ENCODE measurements at regions not wholly inside any gene's neighbourhood (a gene's known extent, or its start where the extent isn't known, plus 50 kb on each side); places are given as distances from the start of the nearest gene placed in this dataset.

DNA sequence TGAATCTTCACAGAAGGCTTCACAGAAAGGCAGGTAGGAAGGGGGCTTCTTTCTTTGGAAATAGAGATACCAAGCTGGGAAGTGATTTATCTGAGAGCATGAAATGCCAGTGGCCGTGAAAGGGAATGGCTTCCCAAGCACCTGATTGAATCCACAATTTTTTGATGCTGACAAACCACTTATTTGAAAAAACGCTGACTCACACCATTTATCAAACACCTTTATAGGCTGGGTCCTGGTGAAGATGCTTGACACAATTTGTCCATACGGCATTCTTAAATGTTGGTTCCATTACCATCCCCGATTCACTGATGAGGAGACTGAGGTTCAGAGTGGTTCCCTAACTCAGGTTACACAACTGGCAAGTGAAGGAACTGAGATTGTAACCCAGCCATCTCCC is 64.1 kb upstream of the POMGNT2 start:
- TF ChIP-seq ARNTL (CRISPR knock-in tag; IDR thresholded peaks at IDR 0.05; ENCODE audit: borderline replicate concordance, low read depth): no peak
- TF ChIP-seq ZC3H10 (CRISPR knock-in tag; IDR thresholded peaks at IDR 0.05): no peak
- TF ChIP-seq TOX (CRISPR knock-in tag; IDR thresholded peaks at IDR 0.05; ENCODE audit: borderline replicate concordance): no peak
- TF ChIP-seq TCF4 (CRISPR knock-in tag; IDR thresholded peaks at IDR 0.05; ENCODE audit: borderline replicate concordance): no peak
- TF ChIP-seq ZNF70 (CRISPR knock-in tag; IDR thresholded peaks at IDR 0.05): no peak
- no peak for TF ChIP-seq BACH2 (CRISPR knock-in tag; IDR thresholded peaks at IDR 0.05; ENCODE audit: borderline replicate concordance)
- TF ChIP-seq PATZ1 (CRISPR knock-in tag; IDR thresholded peaks at IDR 0.05; ENCODE audit: borderline replicate concordance): no peak
- no peak for TF ChIP-seq GLIS3 (CRISPR knock-in tag; IDR thresholded peaks at IDR 0.05)
- TF ChIP-seq CSDC2 (CRISPR knock-in tag; IDR thresholded peaks at IDR 0.05): no peak
- no peak for ATAC-seq

DNA sequence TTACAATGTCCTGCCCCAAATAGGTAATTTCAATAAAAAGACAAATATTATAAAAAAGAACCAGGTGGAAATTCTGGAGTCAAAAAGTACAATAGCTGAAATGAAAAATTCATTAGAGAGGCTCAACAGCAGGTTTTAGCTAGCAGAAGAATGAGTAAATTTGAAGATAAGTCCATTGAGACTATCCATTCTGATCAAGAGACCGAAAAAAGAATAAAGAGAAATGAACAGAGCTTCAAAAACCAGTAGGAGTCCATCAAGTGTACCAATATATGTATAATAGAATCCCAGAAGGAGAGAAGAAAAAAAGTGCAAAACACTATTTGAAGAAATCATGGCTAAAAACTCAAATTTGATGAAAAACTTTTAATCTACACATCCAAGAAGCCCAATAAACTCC is 60.5 kb upstream of the POMGNT2 start:
- ATAC-seq: no peak
- no peak for TF ChIP-seq PATZ1 (CRISPR knock-in tag; IDR thresholded peaks at IDR 0.05; ENCODE audit: borderline replicate concordance)
- no peak for TF ChIP-seq CREB5 (CRISPR knock-in tag; IDR thresholded peaks at IDR 0.05; ENCODE audit: low read depth)
- no peak for TF ChIP-seq RARB (CRISPR knock-in tag; IDR thresholded peaks at IDR 0.05)
- no peak for TF ChIP-seq TSHZ2 (CRISPR knock-in tag; IDR thresholded peaks at IDR 0.05)
- TF ChIP-seq ZNF565 (CRISPR knock-in tag; conservative IDR thresholded peaks at IDR 0.05; ENCODE audit: low read depth): no peak
- TF ChIP-seq, protein P1, sequence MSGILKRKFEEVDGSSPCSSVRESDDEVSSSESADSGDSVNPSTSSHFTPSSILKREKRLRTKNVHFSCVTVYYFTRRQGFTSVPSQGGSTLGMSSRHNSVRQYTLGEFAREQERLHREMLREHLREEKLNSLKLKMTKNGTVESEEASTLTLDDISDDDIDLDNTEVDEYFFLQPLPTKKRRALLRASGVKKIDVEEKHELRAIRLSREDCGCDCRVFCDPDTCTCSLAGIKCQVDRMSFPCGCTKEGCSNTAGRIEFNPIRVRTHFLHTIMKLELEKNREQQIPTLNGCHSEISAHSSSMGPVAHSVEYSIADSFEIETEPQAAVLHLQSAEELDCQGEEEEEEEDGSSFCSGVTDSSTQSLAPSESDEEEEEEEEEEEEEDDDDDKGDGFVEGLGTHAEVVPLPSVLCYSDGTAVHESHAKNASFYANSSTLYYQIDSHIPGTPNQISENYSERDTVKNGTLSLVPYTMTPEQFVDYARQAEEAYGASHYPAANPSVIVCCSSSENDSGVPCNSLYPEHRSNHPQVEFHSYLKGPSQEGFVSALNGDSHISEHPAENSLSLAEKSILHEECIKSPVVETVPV (CRISPR knock-in tag; IDR thresholded peaks at IDR 0.05): no peak
- TF ChIP-seq ISL1 (CRISPR knock-in tag; IDR thresholded peaks at IDR 0.05): no peak
- TF ChIP-seq GLIS3 (CRISPR knock-in tag; IDR thresholded peaks at IDR 0.05): no peak
- no peak for TF ChIP-seq ARNTL (CRISPR knock-in tag; IDR thresholded peaks at IDR 0.05; ENCODE audit: borderline replicate concordance, low read depth)
- no peak for TF ChIP-seq ZC3H10 (CRISPR knock-in tag; IDR thresholded peaks at IDR 0.05)

GRCh38 chr3:43165786-43166185 is 59.9 kb upstream of the POMGNT2 start:
- ATAC-seq: no peak
- TF ChIP-seq ISL1 (CRISPR knock-in tag; IDR thresholded peaks at IDR 0.05) (no peak), TCF4 (CRISPR knock-in tag; IDR thresholded peaks at IDR 0.05; ENCODE audit: borderline replicate concordance) (no peak), SNAI2 (CRISPR knock-in tag; IDR thresholded peaks at IDR 0.05) (no peak), ZNF8 (CRISPR knock-in tag; IDR thresholded peaks at IDR 0.05) (no peak)

GRCh38 chr3:43163895-43164493 is 58.1 kb upstream of the POMGNT2 start:
- no peak for ATAC-seq
- TF ChIP-seq ZC3H10 (CRISPR knock-in tag; IDR thresholded peaks at IDR 0.05) (no peak), ZNF70 (CRISPR knock-in tag; IDR thresholded peaks at IDR 0.05) (no peak), ZFP30 (CRISPR knock-in tag; IDR thresholded peaks at IDR 0.05) (no peak), TOX (CRISPR knock-in tag; IDR thresholded peaks at IDR 0.05; ENCODE audit: borderline replicate concordance) (no peak), ESRRG (CRISPR knock-in tag; IDR thresholded peaks at IDR 0.05) (no peak), CREB5 (CRISPR knock-in tag; IDR thresholded peaks at IDR 0.05; ENCODE audit: low read depth) (no peak), POU6F1 (CRISPR knock-in tag; IDR thresholded peaks at IDR 0.05; ENCODE audit: borderline replicate concordance, low read depth) (no peak)
